ENCODE measurements at regions not wholly inside any gene's neighbourhood (a gene's known extent, or its start where the extent isn't known, plus 50 kb on each side); places are given as distances from the start of the nearest gene placed in this dataset.
"Not testable (repeated sequence)": the region's sequence is repeated elsewhere in the genome, so short reads cannot be mapped to it uniquely, and the experiment has no call there.

DNA sequence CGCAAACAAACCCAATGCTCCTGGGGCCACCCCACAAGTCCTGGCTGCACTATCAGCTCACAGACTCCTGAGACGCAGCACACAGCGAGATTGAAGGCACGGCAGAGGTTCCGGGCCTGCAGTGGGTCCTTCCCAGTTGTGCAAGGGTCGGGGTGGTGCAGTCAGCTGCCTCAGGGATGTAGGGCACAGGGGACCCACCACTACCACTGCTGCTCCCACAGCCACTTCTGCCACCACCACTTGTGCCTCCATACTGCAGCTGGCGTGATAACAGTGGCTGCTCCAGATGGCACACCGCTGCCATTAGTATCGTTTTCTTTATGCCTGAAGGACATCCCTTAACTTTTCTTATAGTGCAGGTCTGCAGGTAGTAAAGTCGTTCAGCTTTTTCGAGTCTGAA, 443.8 kb downstream of the SPATA31A1 start:
- TF ChIP-seq, protein P1, sequence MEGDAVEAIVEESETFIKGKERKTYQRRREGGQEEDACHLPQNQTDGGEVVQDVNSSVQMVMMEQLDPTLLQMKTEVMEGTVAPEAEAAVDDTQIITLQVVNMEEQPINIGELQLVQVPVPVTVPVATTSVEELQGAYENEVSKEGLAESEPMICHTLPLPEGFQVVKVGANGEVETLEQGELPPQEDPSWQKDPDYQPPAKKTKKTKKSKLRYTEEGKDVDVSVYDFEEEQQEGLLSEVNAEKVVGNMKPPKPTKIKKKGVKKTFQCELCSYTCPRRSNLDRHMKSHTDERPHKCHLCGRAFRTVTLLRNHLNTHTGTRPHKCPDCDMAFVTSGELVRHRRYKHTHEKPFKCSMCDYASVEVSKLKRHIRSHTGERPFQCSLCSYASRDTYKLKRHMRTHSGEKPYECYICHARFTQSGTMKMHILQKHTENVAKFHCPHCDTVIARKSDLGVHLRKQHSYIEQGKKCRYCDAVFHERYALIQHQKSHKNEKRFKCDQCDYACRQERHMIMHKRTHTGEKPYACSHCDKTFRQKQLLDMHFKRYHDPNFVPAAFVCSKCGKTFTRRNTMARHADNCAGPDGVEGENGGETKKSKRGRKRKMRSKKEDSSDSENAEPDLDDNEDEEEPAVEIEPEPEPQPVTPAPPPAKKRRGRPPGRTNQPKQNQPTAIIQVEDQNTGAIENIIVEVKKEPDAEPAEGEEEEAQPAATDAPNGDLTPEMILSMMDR (conservative IDR thresholded peaks at IDR 0.05 in 1 of 2, IDR thresholded peaks at IDR 0.05 in 1 of 2; ENCODE audit: low read depth in 1 of 2, low read length in 2 of 2) = not testable (repeated sequence)
- TF ChIP-seq EZH2 (IDR thresholded peaks at IDR 0.05; ENCODE audit: low read length, missing control alignments) = not testable (repeated sequence)

All from fibroblast of lung (primary cell).